ENCODE measurements at regions not wholly inside any gene's neighbourhood (a gene's known extent, or its start where the extent isn't known, plus 50 kb on each side); places are given as distances from the start of the nearest gene placed in this dataset.

DNA sequence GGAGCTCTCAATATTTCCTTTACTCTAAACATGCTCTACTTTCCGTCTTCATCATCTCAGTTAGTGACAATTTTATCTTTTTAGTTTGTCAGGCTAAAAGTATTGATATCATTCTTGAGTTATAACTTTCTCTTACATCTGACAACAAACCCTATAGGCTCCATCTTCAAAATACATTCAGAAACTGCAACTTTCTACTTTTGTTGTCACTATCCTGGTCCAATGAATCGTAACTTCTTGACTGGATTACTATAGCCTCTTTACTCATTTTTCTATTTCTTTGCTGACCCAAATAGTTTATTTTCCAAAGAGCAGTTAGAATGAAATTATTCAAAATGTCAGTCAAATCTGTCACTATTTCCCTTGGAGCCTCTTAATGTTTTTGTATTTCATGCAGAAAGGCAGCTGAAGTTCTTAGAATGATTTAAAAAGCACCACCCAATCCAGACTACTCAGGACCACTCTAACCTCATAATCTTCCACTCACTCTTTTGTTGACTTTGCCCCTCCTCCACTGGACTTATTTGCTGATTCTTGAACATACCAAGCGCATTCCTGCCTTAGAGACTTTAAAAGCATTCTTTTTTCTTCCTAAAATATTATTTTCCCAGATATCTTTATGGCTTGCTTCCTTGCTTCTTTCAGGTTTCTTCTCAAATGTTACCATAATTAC, 119.9 kb upstream of the CBLB start:
- TF ChIP-seq POLR2AphosphoS5 (IDR thresholded peaks at IDR 0.05; ENCODE audit: low read depth, low read length) (no peak), TAF1 (IDR thresholded peaks at IDR 0.05; ENCODE audit: low read depth, low read length) (no peak), POLR2A (IDR thresholded peaks at IDR 0.05; ENCODE audit: low read depth, low read length) (no peak), SPI1 (IDR thresholded peaks at IDR 0.05; ENCODE audit: low read depth, low read length) (no peak), PAX5 (IDR thresholded peaks at IDR 0.05; ENCODE audit: insufficient read depth, low read length, severe bottlenecking) (no peak), POU2F2 (IDR thresholded peaks at IDR 0.05; ENCODE audit: low read depth, low read length) (no peak)

All from GM12891 (cell line).